ENCODE measurements at regions not wholly inside any gene's neighbourhood (a gene's known extent, or its start where the extent isn't known, plus 50 kb on each side); places are given as distances from the start of the nearest gene placed in this dataset.

DNA sequence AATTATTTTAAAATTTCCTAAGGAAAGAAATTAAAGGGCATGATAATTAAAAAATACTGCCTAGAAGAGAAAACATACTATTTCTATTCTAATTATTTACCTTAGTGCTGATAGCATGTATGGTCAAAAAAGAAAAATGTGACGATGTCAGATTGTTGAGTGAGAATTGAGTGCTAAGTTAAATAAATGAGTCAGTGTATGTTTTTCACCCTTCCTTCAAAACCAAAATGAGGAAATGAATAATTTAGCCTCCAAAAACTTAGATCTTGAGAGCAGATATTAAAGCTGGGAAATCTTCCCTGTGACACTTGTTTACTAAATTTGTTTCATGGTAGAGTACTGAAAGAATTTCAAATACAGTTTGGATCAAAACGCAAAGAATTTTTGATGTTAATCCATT lies 58.6 kb upstream of the NYAP2 start:
- no peak for DNase-seq (ENCODE audit: low spot score)

DNA sequence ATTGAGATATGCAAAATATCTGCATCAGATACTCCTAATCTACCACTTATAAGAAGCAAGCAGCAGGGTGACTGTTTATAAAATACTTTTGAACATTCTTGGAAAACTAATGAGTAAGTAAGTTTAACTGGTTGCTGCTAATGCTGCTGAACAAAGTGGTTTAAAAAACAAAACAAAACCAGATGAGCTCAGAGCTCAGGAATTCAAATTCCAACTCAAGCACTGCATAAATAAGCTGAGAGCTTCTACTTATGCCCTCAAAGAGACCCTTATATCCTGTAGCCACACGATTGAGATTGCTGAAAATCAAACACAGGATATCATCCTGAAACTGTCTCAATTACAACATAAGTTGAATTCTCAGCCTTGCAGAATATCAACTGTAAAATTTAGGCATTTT lies 62.3 kb upstream of the NYAP2 start:
- no peak for DNase-seq (ENCODE audit: low spot score)

- no peak for DNase-seq (ENCODE audit: low spot score)
These were observed 65.0 kb upstream of the NYAP2 start for GRCh38 chr2:225334514-225334913.

DNA sequence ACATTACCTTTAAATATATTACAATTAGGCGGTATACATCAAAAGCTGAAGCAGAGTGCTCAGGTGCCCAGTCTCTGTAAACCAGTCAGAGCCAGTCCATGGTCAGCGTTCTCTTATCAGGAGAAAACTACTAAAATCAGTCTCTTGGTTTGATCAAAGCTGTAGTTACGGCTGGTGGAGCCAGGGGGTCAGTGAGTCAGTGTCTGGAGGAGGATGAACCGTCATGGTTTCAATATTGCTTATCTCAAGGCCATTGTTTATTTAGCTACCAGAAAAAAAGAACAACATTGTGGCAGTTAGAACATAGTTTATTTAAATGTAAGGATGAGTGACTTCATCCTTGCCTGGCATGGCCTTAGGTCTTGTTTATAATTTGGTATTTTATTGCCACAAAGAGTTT lies 71.3 kb upstream of the NYAP2 start:
- DNase-seq (ENCODE audit: low spot score), result no peak

- DNase-seq (ENCODE audit: low spot score), result no peak
These were observed 72.5 kb upstream of the NYAP2 start for GRCh38 chr2:225326969-225327368.

- DNase-seq (ENCODE audit: low spot score), result no peak
These were observed 79.6 kb upstream of the NYAP2 start for GRCh38 chr2:225319872-225320271.

GRCh38 chr2:225318440-225318839 lies 81.1 kb upstream of the NYAP2 start:
- no peak for DNase-seq (ENCODE audit: low spot score)

GRCh38 chr2:225317186-225317585 lies 82.3 kb upstream of the NYAP2 start:
- no peak for DNase-seq (ENCODE audit: low spot score)

DNA sequence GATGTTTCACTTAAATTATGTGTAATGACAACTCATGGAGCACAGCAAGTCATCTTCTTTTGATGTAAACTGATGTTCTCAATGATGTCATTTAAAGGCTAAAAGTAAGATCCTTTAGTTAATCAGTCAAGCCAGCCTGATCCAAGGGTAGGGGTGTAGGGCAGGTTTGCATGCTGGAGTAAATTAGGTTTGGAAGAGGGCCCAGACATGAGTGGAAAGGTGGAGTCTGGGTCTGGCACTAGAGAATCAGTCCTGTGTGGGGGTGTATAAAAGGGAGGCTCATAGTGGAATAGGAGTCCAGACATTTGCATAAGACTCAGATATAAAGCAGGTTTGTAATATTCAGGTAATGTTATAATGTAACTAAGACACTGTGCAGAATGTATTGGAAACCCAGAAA lies 88.8 kb upstream of the NYAP2 start:
- no peak for DNase-seq (ENCODE audit: low spot score)

DNA sequence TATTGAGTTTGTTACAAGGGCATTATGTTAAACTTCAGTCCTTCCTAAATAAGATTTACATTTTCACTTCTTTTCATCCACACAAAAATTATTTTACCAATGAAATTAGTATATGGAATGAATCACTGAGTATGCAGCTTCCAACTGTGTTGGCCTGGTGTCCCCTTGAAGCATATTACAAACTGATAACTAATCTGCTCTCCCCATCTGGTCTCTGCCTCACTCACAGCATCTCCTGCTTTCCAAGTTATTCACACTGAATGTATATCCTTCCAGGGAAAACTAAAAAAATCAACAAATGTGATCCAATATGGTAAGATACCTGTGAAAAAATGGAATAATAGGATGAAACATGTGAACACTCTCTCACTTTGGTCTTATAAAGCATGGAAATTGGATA lies 90.0 kb upstream of the NYAP2 start:
- DNase-seq (ENCODE audit: low spot score), result peak; percentile 14

DNA sequence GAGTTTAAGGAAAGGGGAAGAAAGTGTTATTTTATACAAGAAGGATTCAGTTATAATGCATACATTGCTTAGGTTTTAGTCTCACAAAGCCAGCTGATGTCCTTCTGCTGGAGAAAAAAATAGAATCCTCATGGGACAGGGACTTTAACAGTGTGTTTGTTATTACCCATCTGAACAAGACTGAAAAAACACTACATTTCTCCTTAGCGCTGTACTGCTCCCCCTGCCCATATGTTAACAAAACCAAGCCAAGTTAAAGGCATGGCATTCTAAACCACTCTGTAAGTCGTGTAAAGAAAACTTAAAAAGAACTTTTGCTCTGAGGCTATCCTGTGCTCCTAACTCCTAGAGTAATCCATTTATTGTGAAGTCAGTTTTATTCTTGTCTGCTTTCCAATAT lies 102.6 kb upstream of the NYAP2 start:
- DNase-seq (ENCODE audit: low spot score), result no peak

GRCh38 chr2:225295102-225295501 lies 104.4 kb upstream of the NYAP2 start:
- no peak for DNase-seq (ENCODE audit: low spot score)

DNA sequence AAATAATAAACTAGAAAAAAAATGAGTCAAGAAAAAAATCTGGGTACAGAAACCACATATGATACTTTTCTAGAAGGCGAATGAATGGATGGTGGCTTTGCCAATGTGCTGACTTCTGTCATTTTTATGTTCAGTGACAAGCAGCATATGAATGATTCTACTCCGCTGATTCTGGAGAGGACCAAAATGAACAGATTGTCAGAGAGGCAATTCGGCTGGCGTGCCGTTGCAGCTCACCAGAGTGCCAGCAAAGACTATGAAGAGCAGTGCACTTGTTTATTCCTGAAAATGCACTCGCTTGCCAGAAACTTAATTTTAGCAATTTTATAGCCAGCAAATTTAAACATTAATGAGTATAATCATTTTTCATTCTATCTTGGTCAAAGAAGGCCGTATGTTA lies 105.9 kb upstream of the NYAP2 start:
- DNase-seq (ENCODE audit: low spot score), result peak; percentile 65

DNA sequence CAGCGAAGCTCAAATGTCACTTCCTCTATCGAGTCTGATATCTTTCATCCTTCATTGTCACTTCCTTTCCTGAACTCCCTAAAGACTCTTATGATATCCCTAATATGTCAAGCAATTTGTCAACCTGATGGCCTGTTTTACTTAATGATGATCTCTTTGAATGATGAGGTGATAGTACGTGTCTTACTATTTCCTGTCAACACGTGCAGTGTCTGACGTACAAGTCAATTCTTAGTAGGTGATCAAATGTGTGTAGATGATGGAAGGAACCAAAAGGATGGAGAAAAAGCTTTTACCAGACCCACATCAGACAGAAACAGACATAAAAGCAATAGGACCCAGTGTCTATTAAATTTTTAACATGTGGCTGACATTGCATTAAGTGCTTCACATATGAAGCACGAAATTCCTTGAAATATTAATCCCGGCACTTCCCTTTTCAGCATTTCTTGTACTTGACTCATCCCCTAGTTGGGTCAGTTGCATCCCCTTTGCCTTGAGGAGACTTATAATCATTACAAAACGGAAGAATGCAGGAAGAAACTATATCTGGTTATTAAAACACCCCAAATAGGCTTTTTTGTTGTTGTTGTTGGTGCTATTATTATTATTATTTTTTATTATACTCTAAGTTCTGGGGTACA lies 108.6 kb upstream of the NYAP2 start:
- DNase-seq (ENCODE audit: low spot score), result no peak

- DNase-seq (ENCODE audit: low spot score), result no peak
These were observed 109.9 kb upstream of the NYAP2 start for GRCh38 chr2:225289659-225290058.

DNA sequence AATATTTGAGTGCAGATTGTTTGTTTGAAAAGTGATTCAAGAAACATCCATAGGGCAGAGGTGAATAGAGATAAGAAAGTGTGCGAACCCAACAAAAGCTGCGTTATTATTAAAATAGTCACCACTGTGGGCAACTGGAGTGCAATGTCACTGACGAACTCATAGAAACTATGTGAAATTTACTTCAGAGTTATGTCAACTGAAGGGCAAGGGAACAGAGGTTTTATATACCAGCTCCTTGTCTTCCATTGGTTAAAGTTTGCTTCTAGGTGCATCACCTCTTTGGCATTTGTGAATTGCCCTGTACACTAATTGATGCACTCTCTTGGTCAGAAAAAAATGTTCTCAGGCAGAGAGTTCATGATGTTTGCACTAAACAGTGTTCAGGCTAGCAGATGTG lies 110.5 kb upstream of the NYAP2 start:
- no peak for DNase-seq (ENCODE audit: low spot score)

- DNase-seq (ENCODE audit: low spot score), result peak; percentile 28
These were observed 116.4 kb upstream of the NYAP2 start for GRCh38 chr2:225282858-225283710.

GRCh38 chr2:225276207-225276606 lies 123.3 kb upstream of the NYAP2 start:
- no peak for DNase-seq (ENCODE audit: low spot score)

GRCh38 chr2:225275443-225275842 lies 124.1 kb upstream of the NYAP2 start:
- DNase-seq (ENCODE audit: low spot score), result no peak

- DNase-seq (ENCODE audit: low spot score), result no peak
These were observed 124.8 kb upstream of the NYAP2 start for GRCh38 chr2:225274751-225275150.

DNA sequence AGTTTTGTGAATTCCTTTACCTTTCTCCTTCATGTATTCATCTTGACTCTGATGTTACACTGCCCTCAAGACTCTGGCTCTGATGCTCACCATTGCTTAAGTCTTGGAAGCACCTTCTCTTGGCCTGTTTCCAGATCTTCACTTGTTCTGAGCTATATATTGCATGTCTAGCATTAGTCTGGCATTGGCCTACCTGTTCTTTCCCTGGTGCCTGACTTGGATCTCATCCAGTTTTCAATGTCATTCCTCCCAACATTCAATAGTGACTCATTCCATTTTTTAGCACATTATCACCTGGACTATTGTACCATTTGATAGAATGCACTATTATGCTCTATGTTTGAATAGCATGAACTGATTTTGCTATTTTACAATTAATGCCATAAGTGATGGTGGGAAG lies 127.3 kb upstream of the NYAP2 start:
- DNase-seq (ENCODE audit: low spot score), result no peak

- peak; percentile 61 for DNase-seq (ENCODE audit: low spot score)
These were observed 128.6 kb upstream of the NYAP2 start for GRCh38 chr2:225270861-225271260.

- DNase-seq (ENCODE audit: low spot score), result no peak
These were observed 129.5 kb upstream of the NYAP2 start for GRCh38 chr2:225270053-225270452.

- DNase-seq (ENCODE audit: low spot score), result no peak
These were observed 145.1 kb upstream of the NYAP2 start for GRCh38 chr2:225254363-225254762.
